ENCODE measurements at regions not wholly inside any gene's neighbourhood (a gene's known extent, or its start where the extent isn't known, plus 50 kb on each side); places are given as distances from the start of the nearest gene placed in this dataset.

GRCh38 chr5:145708169-145708568 lies 127.0 kb downstream of the PRELID2 start:
- in situ Hi-C loops (cut with MboI; ENCODE audit: low sequenced_read_pairs, unreplicated experiment): no loop called here
- no peak for DNase-seq (ENCODE audit: low spot score)
- TF ChIP-seq CTCF (IDR thresholded peaks at IDR 0.05; ENCODE audit: borderline replicate concordance, control extremely low read depth, extremely low read depth, insufficient read depth, missing control alignments): no peak

GRCh38 chr5:145704724-145705123 lies 130.4 kb downstream of the PRELID2 start:
- no peak for DNase-seq (ENCODE audit: low spot score)
- TF ChIP-seq CTCF (IDR thresholded peaks at IDR 0.05; ENCODE audit: borderline replicate concordance, control extremely low read depth, extremely low read depth, insufficient read depth, missing control alignments): no peak
- in situ Hi-C loops (cut with MboI; ENCODE audit: low sequenced_read_pairs, unreplicated experiment): no loop called here

DNA sequence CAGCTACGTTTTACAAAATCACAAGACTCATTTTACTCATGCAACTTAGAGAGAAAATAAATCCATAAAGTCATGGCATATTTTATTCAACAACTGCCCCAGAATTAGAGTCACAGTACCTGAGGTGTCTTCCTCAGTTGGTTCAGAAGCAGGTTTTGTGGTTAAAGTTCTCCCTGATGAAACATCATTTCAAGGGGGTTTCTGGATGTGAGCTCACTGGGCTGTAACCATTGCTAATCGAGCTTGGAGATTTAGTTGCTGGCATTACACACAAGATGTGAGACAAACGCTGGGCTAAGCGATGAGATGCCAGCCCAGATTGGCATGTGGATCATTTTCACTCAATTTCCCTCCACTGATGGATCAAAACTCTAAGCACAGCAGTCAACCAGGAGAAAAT lies 131.3 kb downstream of the PRELID2 start:
- TF ChIP-seq CTCF (IDR thresholded peaks at IDR 0.05; ENCODE audit: borderline replicate concordance, control extremely low read depth, extremely low read depth, insufficient read depth, missing control alignments): no peak
- no peak for DNase-seq (ENCODE audit: low spot score)
- in situ Hi-C loops (cut with MboI; ENCODE audit: low sequenced_read_pairs, unreplicated experiment): no loop called here

DNA sequence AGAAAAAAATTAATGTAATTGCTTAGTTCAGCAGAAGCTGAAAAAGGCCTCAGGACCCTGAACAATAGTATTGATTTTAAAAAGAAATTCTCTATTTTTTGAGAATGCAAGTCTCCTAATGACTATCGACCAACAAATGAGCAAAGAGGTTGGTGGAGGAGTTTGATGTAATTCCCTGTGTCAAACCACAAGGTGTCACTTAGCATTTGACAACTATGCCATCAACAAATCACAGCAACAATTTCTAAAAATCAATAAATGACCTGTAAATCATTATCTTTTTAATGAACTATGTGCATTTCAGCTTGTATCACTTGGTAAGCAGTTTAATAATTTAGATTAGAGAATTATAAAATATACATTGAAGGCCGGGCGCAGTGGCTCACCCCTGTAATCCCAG lies 133.7 kb downstream of the PRELID2 start:
- no peak for DNase-seq (ENCODE audit: low spot score)
- in situ Hi-C loops (cut with MboI; ENCODE audit: low sequenced_read_pairs, unreplicated experiment): no loop called here
- no peak for TF ChIP-seq CTCF (IDR thresholded peaks at IDR 0.05; ENCODE audit: borderline replicate concordance, control extremely low read depth, extremely low read depth, insufficient read depth, missing control alignments)

DNA sequence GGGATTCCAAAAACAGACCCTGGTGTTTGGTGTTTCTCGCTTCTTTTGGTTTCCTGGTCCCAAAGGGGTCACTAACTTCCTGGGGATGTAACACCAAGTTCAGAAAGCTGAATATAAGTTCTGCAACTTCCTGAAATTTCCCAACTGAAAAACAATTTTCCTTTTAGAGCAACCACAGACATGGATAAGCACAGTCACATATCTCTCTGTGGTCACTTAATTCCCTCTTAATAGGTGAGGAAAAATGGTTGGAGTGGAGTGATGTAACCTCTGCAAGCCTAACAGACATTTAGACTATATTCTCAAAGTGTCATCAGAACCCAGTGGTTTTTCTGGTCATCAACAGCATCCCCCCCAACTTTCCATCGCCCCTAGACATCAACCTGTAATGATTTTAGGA lies 135.3 kb downstream of the PRELID2 start:
- TF ChIP-seq CTCF (IDR thresholded peaks at IDR 0.05; ENCODE audit: borderline replicate concordance, control extremely low read depth, extremely low read depth, insufficient read depth, missing control alignments): no peak
- DNase-seq (ENCODE audit: low spot score): no peak
- in situ Hi-C loops (cut with MboI; ENCODE audit: low sequenced_read_pairs, unreplicated experiment): no loop called here

DNA sequence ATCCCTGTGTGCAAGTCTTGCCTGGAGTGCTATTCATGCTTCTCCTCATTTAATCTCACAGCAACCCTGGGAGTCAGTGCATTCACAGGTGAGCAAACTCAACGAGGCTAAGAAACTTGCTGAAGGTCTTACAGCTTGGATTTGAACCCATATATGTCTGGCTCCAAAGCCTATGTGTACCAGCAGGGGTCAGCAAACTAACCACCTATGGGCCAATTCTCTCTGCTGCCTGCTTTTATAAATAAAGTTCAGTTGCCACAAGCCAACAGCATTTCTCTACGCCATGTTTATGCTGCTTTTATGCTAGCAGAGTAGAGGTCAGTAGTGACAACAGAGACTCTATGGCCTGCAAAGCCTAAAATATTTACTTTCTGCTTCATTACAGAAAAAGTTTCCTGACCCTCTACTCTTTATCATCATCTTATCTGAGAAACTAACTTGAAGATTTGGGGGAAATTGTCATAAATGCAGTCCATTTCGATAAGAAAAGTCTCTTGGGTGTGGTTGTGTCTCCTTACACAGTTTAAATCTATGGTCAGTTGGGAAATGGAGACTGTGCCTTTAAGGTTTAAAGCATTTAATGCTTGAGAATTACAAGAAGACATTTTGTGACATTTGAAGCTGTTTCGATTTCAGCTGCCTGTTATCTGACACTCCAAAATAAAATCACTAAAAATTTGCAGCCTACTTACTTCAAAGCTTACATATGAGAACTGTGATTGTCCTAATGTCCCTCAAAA lies 137.7 kb downstream of the PRELID2 start:
- peak; percentile 25 for DNase-seq (ENCODE audit: low spot score)
- TF ChIP-seq CTCF (IDR thresholded peaks at IDR 0.05; ENCODE audit: borderline replicate concordance, control extremely low read depth, extremely low read depth, insufficient read depth, missing control alignments): peak; percentile 31
- in situ Hi-C loops (cut with MboI; ENCODE audit: low sequenced_read_pairs, unreplicated experiment): no loop called here

All from GM13976 (cell line).